ENCODE measurements at regions not wholly inside any gene's neighbourhood (a gene's known extent, or its start where the extent isn't known, plus 50 kb on each side); places are given as distances from the start of the nearest gene placed in this dataset.

GRCh38 chr4:65190780-65191179 lies 479.5 kb downstream of the EPHA5 start:
- TF ChIP-seq POLR2A (IDR thresholded peaks at IDR 0.05) (no peak), CTCF (IDR thresholded peaks at IDR 0.05) (no peak)

All from vagina (tissue), 2 donors.